ENCODE measurements at regions not wholly inside any gene's neighbourhood (a gene's known extent, or its start where the extent isn't known, plus 50 kb on each side); places are given as distances from the start of the nearest gene placed in this dataset.

DNA sequence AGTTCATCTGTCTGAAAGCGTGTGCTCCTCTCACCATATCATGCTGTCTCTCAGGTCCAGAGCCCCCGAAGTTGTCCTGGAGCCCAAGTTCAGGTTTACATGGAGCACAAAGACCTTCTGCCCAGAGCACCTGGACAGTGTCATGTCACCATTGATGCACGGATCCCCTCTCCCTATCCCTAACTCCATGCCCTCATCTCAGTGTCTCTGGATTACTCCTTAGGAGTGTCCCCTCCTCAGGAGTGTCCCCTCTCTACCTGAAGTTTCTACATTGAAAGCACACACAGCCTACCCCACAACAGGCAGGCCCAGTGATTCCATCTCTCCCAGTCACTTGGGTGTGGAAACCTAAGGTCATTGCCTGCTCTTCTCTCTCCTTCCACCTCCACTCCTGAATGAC lies 144.1 kb upstream of the NCKAP5 start:
- TF ChIP-seq, protein P1, sequence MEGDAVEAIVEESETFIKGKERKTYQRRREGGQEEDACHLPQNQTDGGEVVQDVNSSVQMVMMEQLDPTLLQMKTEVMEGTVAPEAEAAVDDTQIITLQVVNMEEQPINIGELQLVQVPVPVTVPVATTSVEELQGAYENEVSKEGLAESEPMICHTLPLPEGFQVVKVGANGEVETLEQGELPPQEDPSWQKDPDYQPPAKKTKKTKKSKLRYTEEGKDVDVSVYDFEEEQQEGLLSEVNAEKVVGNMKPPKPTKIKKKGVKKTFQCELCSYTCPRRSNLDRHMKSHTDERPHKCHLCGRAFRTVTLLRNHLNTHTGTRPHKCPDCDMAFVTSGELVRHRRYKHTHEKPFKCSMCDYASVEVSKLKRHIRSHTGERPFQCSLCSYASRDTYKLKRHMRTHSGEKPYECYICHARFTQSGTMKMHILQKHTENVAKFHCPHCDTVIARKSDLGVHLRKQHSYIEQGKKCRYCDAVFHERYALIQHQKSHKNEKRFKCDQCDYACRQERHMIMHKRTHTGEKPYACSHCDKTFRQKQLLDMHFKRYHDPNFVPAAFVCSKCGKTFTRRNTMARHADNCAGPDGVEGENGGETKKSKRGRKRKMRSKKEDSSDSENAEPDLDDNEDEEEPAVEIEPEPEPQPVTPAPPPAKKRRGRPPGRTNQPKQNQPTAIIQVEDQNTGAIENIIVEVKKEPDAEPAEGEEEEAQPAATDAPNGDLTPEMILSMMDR (conservative IDR thresholded peaks at IDR 0.05 in 1 of 2, IDR thresholded peaks at IDR 0.05 in 1 of 2; ENCODE audit: extremely low read depth in 1 of 2, insufficient read depth in 1 of 2, low read depth in 1 of 2, low read length in 2 of 2): no peak
- TF ChIP-seq EZH2 (IDR thresholded peaks at IDR 0.05; ENCODE audit: borderline replicate concordance, low read length): no peak

Measured in mammary epithelial cell (primary cell).